K562 (cell line): ENCODE measurements at regions not wholly inside any gene's neighbourhood (a gene's known extent, or its start where the extent isn't known, plus 50 kb on each side); places are given as distances from the start of the nearest gene placed in this dataset.

Source experiments
- CTCF ChIP-seq, 3 experiments: IDR thresholded peaks in 2 of 3; conservative IDR thresholded peaks in 1 of 3; 2 replicates each; pipeline ENCODE4 v1.5.1; 2011 to 2012; ENCODE audit warnings: low read length in 3 of 3, mild to moderate bottlenecking in 3 of 3, control low read depth in 2 of 3, improper control_type of control experiment in 1 of 3, inconsistent platforms in 1 of 3, low read depth in 1 of 3, mixed read lengths in 1 of 3, moderate library complexity in 1 of 3; ENCODE audit not compliant: insufficient read depth in 2 of 3
- EGR1 ChIP-seq: fragments of 450-650 bp; conservative IDR thresholded peaks from 2 replicates; pipeline ENCODE4 v1.6.1; 2017; ENCODE audit warnings: mild to moderate bottlenecking
- SMC3 ChIP-seq: conservative IDR thresholded peaks from 2 replicates; pipeline ENCODE4 v1.6.1; 2011; ENCODE audit warnings: low read depth, low read length, improper control_type of control experiment; ENCODE audit not compliant: insufficient read depth
- TCF7 ChIP-seq: sonication (generic); IDR thresholded peaks from 2 replicates; pipeline ENCODE4 v1.6.1; 2016; ENCODE audit warnings: antibody characterized with exemption, borderline replicate concordance
- ZNF140 ChIP-seq: fragments of 250-450 bp; sonication (Bioruptor Pico); IDR thresholded peaks from 2 replicates; pipeline ENCODE4 v1.8.0; 2021; ENCODE audit warnings: moderate library complexity, mild to moderate bottlenecking, inconsistent platforms
- ZNF431 ChIP-seq: sonication (generic); formaldehyde crosslinking; IDR thresholded peaks from 2 replicates; pipeline ENCODE4 v1.8.0; 2022; ENCODE audit warnings: mild to moderate bottlenecking, missing genetic modification reagents

DNA sequence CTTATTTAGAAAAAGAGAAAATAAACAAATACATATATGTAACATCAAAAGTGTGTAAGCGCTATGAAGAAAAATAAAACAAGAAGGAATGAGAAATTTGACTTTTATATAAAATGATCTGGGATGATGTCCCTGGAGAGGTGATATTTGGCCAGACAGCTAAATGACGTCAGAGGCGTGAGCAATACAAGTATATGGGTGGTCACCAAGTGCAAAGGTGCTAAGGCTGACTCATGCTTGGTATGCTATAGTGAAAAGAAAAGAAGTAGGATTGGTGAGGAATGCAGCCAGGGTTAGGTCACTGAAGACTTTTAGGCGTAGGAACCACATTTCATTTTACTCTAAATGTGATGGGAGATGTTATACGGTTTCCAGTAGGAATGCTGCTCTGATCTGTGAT is 1049.1 kb upstream of the TENM3 start:
- TF ChIP-seq TCF7: no peak
- no peak for TF ChIP-seq SMC3
- no peak for TF ChIP-seq ZNF140 (CRISPR knock-in tag)
- TF ChIP-seq CTCF (IDR thresholded peaks at IDR 0.05 in 2 of 3, conservative IDR thresholded peaks at IDR 0.05 in 1 of 3; ENCODE audit: insufficient read depth in 2 of 3, low read depth in 1 of 3, low read length in 3 of 3): no peak
- TF ChIP-seq EGR1: no peak
- TF ChIP-seq ZNF431 (CRISPR knock-in tag): no peak
